ENCODE measurements at regions not wholly inside any gene's neighbourhood (a gene's known extent, or its start where the extent isn't known, plus 50 kb on each side); places are given as distances from the start of the nearest gene placed in this dataset.

- Mint-ChIP-seq H3K27me3 (ENCODE audit: low read depth in 2 of 2) (no peaks in the 10 kb centered on the region), H3K4me3 (no peak overlapping the region), H3K27ac (no peak overlapping the region), H3K36me3 (peaks cover 8% of the 10 kb centered on the region), H3K4me1 (no peaks in the 10 kb centered on the region), H3K9me3 (peaks cover 12 to 16% of the 10 kb centered on the region in 2 donors)
- Histone ChIP-seq H3K27ac (ENCODE audit: low read length) (no peak overlapping the region), H3K27me3 (ENCODE audit: control insufficient read depth, insufficient read depth, low read length) (no peaks in the 10 kb centered on the region), H3K4me1 (ENCODE audit: control insufficient read depth, insufficient read depth, low read length) (no peaks in the 10 kb centered on the region), H3K36me3 (ENCODE audit: control insufficient read depth, insufficient read depth, low read length) (no peaks in the 10 kb centered on the region), H3K9me3 (ENCODE audit: control insufficient read depth, insufficient read depth, low read length) (peaks cover 3% of the 10 kb centered on the region), H3K4me3 (ENCODE audit: low read length) (no peak overlapping the region)
- no peak for ATAC-seq
- WGBS (ENCODE audit: insufficient coverage) = 68% methylated on average over 4 of the region's 4 CpGs
- intact Hi-C loops (cut with micrococcal nuclease) = no loop called here
- DNase-seq = no peak
- TF ChIP-seq CTCF (IDR thresholded peaks at IDR 0.05) = no peak
Observed at GRCh38 chr2:21468624-21469023, 344.9 kb downstream of the TDRD15 start.

DNA sequence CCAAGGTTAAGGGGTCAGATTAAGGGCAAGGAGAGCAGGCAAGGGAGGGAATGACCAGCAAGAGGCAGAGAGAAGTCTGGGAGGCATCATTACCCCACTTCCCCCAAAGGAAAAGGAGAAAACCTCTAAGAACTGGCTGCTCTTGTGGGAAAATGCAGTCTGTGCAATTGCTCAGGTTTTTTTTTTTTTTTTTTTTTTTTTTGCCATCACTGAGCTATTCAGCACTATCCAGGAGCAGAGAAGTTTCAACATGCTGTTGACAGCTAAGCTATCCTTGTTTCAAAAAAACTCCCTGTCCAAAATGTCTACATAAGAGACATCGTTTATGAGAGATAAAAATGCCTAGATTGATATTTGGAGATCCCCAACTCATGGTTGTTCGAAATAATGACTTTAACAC, 345.4 kb downstream of the TDRD15 start:
- H3K27me3 Mint-ChIP-seq (ENCODE audit: low read depth in 2 of 2) = no peaks in the 10 kb centered on the region
- H3K4me1 ChIP-seq (ENCODE audit: control insufficient read depth, insufficient read depth, low read length) = no peaks in the 10 kb centered on the region
- intact Hi-C loops (cut with micrococcal nuclease) = no loop called here
- no peak overlapping the region for H3K4me3 ChIP-seq (ENCODE audit: low read length)
- no peak overlapping the region for H3K27ac ChIP-seq (ENCODE audit: low read length)
- WGBS (ENCODE audit: insufficient coverage) = 67% methylated on average over 1 of the region's 2 CpGs
- H3K27ac Mint-ChIP-seq = no peak overlapping the region
- H3K36me3 ChIP-seq (ENCODE audit: control insufficient read depth, insufficient read depth, low read length) = no peaks in the 10 kb centered on the region
- ATAC-seq (no peak), DNase-seq (no peak)
- H3K9me3 ChIP-seq (ENCODE audit: control insufficient read depth, insufficient read depth, low read length) = peaks cover under 1% of the 10 kb centered on the region
- TF ChIP-seq CTCF (IDR thresholded peaks at IDR 0.05) = no peak
- peaks cover 12 to 16% of the 10 kb centered on the region in 2 donors for H3K9me3 Mint-ChIP-seq
- H3K4me1 Mint-ChIP-seq = no peaks in the 10 kb centered on the region
- no peaks in the 10 kb centered on the region for H3K27me3 ChIP-seq (ENCODE audit: control insufficient read depth, insufficient read depth, low read length)
- no peak overlapping the region for H3K4me3 Mint-ChIP-seq
- H3K36me3 Mint-ChIP-seq = peaks cover 8% of the 10 kb centered on the region

DNA sequence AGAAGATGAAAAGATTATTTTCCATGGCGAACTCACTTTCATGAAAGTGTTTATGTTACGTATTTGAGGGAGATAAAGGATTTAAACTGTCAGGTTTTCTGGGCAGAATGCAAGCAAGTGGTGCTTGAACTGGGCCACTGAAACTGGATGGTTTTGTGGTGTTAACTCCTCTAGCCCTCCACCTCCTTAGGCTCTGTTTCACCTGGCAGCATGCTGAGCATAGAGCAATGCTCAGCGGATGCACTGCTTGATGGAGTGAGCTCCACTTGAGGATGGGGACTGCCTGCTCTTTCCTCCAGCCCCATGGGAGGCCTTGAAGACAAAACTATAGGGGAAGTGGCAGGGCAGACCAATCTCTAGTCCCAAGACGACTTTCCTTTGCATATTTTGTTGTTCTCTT, 345.8 kb downstream of the TDRD15 start:
- H3K4me1 Mint-ChIP-seq = no peaks in the 10 kb centered on the region

More for the DNA sequence above, 345.8 kb downstream of the TDRD15 start:
- H3K9me3 ChIP-seq (ENCODE audit: control insufficient read depth, insufficient read depth, low read length) = no peaks in the 10 kb centered on the region
- Mint-ChIP-seq H3K27me3 (ENCODE audit: low read depth in 2 of 2) (no peaks in the 10 kb centered on the region), H3K27ac (no peak overlapping the region), H3K9me3 (peaks cover 12 to 16% of the 10 kb centered on the region in 2 donors), H3K4me3 (no peak overlapping the region), H3K36me3 (peaks cover 8% of the 10 kb centered on the region)
- no peak overlapping the region for H3K27ac ChIP-seq (ENCODE audit: low read length)
- H3K27me3 ChIP-seq (ENCODE audit: control insufficient read depth, insufficient read depth, low read length) = no peaks in the 10 kb centered on the region
- DNase-seq = no peak
- H3K36me3 ChIP-seq (ENCODE audit: control insufficient read depth, insufficient read depth, low read length) = no peaks in the 10 kb centered on the region
- H3K4me3 ChIP-seq (ENCODE audit: low read length) = no peak overlapping the region
- TF ChIP-seq CTCF (IDR thresholded peaks at IDR 0.05) = no peak
- no peaks in the 10 kb centered on the region for H3K4me1 ChIP-seq (ENCODE audit: control insufficient read depth, insufficient read depth, low read length)
- ATAC-seq = no peak
- intact Hi-C loops (cut with micrococcal nuclease) = no loop called here
- 68% methylated on average over 4 of the region's 4 CpGs for WGBS (ENCODE audit: insufficient coverage)
